ENCODE measurements at regions not wholly inside any gene's neighbourhood (a gene's known extent, or its start where the extent isn't known, plus 50 kb on each side); places are given as distances from the start of the nearest gene placed in this dataset.
"Not testable (repeated sequence)": the region's sequence is repeated elsewhere in the genome, so short reads cannot be mapped to it uniquely, and the experiment has no call there.

DNA sequence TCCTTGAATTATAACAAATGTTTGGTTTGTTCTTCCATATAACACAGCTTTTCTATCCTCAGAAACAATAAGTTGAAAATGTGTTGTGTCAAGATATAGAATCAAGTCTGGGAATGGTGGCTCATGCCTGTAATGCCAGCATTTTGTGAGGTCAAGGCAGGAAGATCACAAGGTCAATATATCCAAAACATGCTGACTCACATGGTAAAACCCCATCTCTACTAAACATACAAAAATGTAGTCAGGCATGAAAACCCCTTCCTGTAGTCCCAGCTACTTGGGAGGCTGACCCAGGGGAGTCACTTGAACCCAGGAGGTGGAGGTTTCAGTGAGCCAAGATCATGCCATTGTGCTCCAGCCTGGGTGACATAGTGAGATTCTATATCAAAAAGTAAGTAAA lies 934.2 kb upstream of the AMELY start:
- Mint-ChIP-seq H3K36me3 (no peaks in the 10 kb centered on the region), H3K27ac (no peak overlapping the region), H3K9me3 (no peaks in the 10 kb centered on the region)
- ATAC-seq (no peak), DNase-seq (ENCODE audit: low spot score in 2 of 2) (no peak)

- no peaks in the 10 kb centered on the region for H3K36me3 Mint-ChIP-seq
- H3K27ac Mint-ChIP-seq = no peak overlapping the region
- ATAC-seq (no peak), DNase-seq (ENCODE audit: low spot score in 2 of 2) (no peak)
- no peaks in the 10 kb centered on the region for H3K9me3 Mint-ChIP-seq
Observed at GRCh38 chrY:7837046-7837445, 925.5 kb upstream of the AMELY start.

DNA sequence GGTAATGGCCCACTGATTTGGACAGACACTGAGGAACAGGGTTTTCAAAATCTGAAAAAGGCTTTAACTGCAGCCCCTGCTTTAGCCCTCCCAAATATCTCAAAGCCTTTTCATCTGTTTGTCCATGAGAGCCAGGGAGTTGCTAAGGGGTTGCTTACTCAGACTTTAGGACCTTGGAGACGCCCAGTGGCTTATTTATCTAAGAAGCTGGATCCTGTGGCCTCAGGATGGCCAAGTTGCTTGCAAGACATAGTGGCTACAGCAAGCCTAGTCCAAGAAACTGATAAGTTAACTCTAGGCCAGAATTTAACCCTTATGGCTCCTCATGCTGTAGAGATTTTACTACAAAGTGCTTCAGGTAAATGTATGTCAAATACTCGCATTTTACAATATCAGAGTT lies 924.8 kb upstream of the AMELY start:
- Mint-ChIP-seq H3K36me3 (no peaks in the 10 kb centered on the region), H3K9me3 (no peaks in the 10 kb centered on the region), H3K27ac (no peak overlapping the region)
- ATAC-seq (no peak), DNase-seq (ENCODE audit: low spot score in 2 of 2) (no peak)

DNA sequence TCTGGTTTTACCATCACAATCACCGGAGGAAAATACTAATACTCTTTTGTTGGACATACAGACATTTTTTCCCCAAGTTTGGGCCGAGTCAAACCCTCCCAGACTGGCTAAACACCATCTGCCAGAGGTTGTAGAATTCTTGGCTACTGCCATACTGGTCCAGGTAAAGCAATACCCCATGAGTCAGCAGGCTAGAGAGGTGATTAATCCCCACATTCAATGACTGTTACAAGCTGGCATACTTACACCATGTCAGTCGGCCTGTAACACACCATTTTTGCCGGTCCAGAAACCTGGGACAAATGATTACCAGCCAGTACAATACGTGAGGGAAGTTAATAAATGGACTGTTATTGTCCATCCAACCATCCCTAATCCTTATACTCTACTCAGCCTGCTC lies 923.9 kb upstream of the AMELY start:
- DNase-seq (ENCODE audit: low spot score in 2 of 2) (no peak), ATAC-seq (no peak)
- Mint-ChIP-seq H3K36me3 (no peaks in the 10 kb centered on the region), H3K27ac (no peak overlapping the region), H3K9me3 (no peaks in the 10 kb centered on the region)

DNA sequence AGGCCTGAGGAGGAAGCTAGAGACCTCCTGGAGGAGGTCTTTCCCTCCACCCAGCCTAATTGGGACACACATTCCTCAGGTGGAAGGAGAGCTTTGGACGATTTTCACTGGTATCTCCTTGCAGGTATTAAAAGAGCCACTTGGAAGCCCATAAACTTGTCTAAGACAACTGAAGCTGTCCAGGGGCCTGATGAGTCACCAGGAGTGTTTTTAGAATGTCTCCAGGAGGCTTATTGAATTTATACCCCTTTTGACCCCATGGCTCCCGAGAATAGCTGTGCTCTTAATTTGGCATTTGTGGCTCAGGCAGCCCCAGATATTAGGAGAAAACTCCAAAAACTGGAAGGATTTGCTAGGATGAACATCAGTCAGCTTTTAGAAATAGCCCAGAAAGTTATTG lies 922.7 kb upstream of the AMELY start:
- ATAC-seq (no peak), DNase-seq (ENCODE audit: low spot score in 2 of 2) (no peak)
- no peak overlapping the region for H3K27ac Mint-ChIP-seq
- no peaks in the 10 kb centered on the region for H3K9me3 Mint-ChIP-seq
- H3K36me3 Mint-ChIP-seq = no peaks in the 10 kb centered on the region

DNA sequence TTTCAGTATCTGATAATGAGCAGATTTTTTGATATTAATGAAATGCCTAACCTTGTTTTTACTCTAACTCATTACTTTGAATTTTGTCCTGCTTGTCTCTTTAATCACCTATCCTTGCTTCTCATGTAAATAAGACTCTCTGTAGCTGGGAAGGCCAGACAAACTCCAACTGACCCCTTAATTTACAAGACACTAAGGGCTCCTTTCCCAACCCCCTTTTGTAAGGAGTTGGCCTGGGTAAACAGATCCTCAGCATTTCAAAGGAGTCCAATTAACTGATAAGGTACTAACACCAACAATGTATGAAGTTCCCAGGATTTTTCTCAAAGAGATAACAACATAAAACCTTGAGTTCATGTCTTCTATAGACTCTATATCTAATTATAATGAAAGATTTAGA lies 919.3 kb upstream of the AMELY start:
- not testable (repeated sequence) for H3K36me3 Mint-ChIP-seq; H3K27ac Mint-ChIP-seq; DNase-seq (ENCODE audit: low spot score in 2 of 2); H3K9me3 Mint-ChIP-seq; ATAC-seq

DNA sequence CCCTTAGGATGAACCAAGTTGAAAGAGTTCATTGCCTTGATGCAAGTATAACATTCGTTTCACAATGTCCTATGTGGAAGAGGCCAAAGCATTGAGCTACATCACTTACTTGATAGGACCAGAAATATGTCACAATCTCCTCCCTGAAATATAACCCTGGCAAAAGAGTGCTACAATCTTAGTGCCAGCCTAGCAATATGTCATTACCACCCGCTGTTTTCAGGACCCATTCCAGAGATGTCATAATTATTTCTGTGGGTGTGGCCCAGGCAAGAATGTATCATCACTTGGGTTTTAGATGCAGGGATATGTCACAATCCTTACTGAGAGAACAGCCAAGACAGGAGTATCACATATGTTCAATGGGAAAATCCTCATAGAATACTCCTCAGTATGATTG lies 915.0 kb upstream of the AMELY start:
- ATAC-seq (no peak), DNase-seq (ENCODE audit: low spot score in 2 of 2) (no peak)
- Mint-ChIP-seq H3K36me3 (no peaks in the 10 kb centered on the region), H3K9me3 (no peaks in the 10 kb centered on the region), H3K27ac (no peak overlapping the region)

- H3K36me3 Mint-ChIP-seq = no peaks in the 10 kb centered on the region
- DNase-seq (ENCODE audit: low spot score in 2 of 2) (no peak), ATAC-seq (no peak)
- no peak overlapping the region for H3K27ac Mint-ChIP-seq
- H3K9me3 Mint-ChIP-seq = no peaks in the 10 kb centered on the region
Observed at GRCh38 chrY:7825874-7826273, 914.3 kb upstream of the AMELY start.

- DNase-seq (ENCODE audit: low spot score in 2 of 2) (no peak), ATAC-seq (peak in 1 of 2 donors; percentile 65)
- Mint-ChIP-seq H3K9me3 (no peaks in the 10 kb centered on the region), H3K36me3 (no peaks in the 10 kb centered on the region), H3K27ac (no peak overlapping the region)
Observed at GRCh38 chrY:7821295-7822035, 909.9 kb upstream of the AMELY start.

GRCh38 chrY:7818924-7819323 lies 907.4 kb upstream of the AMELY start:
- ATAC-seq = no peak
- H3K9me3 Mint-ChIP-seq = no peaks in the 10 kb centered on the region
- no peaks in the 10 kb centered on the region for H3K36me3 Mint-ChIP-seq
- DNase-seq (ENCODE audit: low spot score in 2 of 2) = no peak
- H3K27ac Mint-ChIP-seq = no peak overlapping the region

GRCh38 chrY:7816567-7816966 lies 905.0 kb upstream of the AMELY start:
- Mint-ChIP-seq H3K36me3 (no peaks in the 10 kb centered on the region), H3K27ac (no peak overlapping the region), H3K9me3 (no peaks in the 10 kb centered on the region)
- DNase-seq (ENCODE audit: low spot score in 2 of 2) (no peak), ATAC-seq (peak; percentile 29 to 51)

- ATAC-seq = no peak
- no peak for DNase-seq (ENCODE audit: low spot score in 2 of 2)
- H3K9me3 Mint-ChIP-seq = no peaks in the 10 kb centered on the region
- no peak overlapping the region for H3K27ac Mint-ChIP-seq
- no peaks in the 10 kb centered on the region for H3K36me3 Mint-ChIP-seq
Observed at GRCh38 chrY:7815921-7816320, 904.4 kb upstream of the AMELY start.

DNA sequence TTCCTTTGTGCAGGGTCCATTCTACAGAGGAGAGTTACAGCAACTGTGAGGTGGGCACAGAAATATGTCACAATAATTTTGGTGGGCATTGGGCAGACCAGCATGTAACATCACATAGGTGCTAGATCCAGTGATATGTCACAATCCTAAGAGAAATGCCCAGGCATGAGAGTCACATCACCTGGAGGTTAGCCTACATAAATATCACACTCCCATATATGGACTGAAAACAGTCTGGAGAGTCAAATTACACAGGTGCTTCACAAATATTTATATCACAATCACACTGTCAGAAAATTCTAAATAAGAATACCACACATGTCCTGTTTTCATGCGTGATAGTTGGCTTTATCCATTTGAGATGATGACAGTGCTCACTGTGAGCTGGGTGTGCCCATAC lies 903.7 kb upstream of the AMELY start:
- Mint-ChIP-seq H3K9me3 (no peaks in the 10 kb centered on the region), H3K36me3 (no peaks in the 10 kb centered on the region), H3K27ac (no peak overlapping the region)
- DNase-seq (ENCODE audit: low spot score in 2 of 2) = no peak
- no peak for ATAC-seq

DNA sequence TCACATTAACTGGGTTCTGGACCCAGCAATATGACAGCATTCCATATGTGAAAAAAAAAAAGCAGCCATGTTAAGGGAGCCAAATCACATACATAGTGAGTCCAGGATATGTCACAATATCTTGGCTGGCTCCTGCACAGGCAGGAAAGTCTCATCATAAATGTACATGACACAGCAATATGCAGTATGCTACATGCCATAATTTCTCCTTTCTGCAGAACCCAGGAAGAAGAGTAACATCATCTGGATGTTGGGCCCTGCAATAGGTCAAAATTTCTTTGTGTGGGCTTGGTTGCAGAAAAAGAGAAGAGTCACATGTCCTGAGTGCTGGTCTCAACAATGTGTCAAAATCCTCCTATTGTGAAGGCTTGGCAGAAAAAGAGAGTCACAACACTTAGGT lies 902.8 kb upstream of the AMELY start:
- no peaks in the 10 kb centered on the region for H3K36me3 Mint-ChIP-seq
- no peaks in the 10 kb centered on the region for H3K9me3 Mint-ChIP-seq
- no peak for DNase-seq (ENCODE audit: low spot score in 2 of 2)
- no peak for ATAC-seq
- H3K27ac Mint-ChIP-seq = no peak overlapping the region

- DNase-seq (ENCODE audit: low spot score in 2 of 2) (no peak), ATAC-seq (peak in 1 of 2 donors; percentile 48)
- Mint-ChIP-seq H3K36me3 (no peaks in the 10 kb centered on the region), H3K9me3 (no peaks in the 10 kb centered on the region), H3K27ac (no peak overlapping the region)
Observed at GRCh38 chrY:7810359-7810758, 898.8 kb upstream of the AMELY start.

GRCh38 chrY:7807516-7807870 lies 895.9 kb upstream of the AMELY start:
- ATAC-seq (no peak), DNase-seq (ENCODE audit: low spot score in 2 of 2) (no peak)
- Mint-ChIP-seq H3K27ac (no peak overlapping the region), H3K36me3 (no peaks in the 10 kb centered on the region), H3K9me3 (no peaks in the 10 kb centered on the region)

GRCh38 chrY:7806592-7807515 lies 895.3 kb upstream of the AMELY start:
- no peak overlapping the region for H3K27ac Mint-ChIP-seq

GRCh38 chrY:7805624-7806023 lies 894.1 kb upstream of the AMELY start:
- Mint-ChIP-seq H3K36me3 (no peaks in the 10 kb centered on the region), H3K9me3 (peaks cover 0 to 11% of the 10 kb centered on the region in 2 donors), H3K27ac (no peak overlapping the region)
- ATAC-seq = no peak
- DNase-seq (ENCODE audit: low spot score in 2 of 2) = no peak

More at GRCh38 chrY:7806592-7807515, 895.3 kb upstream of the AMELY start:
- H3K9me3 Mint-ChIP-seq = peaks cover 0 to 2% of the 10 kb centered on the region in 2 donors
- DNase-seq (ENCODE audit: low spot score in 2 of 2) (no peak), ATAC-seq (peak in 1 of 2 donors; percentile 67)
- H3K36me3 Mint-ChIP-seq = no peaks in the 10 kb centered on the region

All from activated naive CD4-positive, alpha-beta T cell treated with anti-CD3 and anti-CD28 coated beads, Interleukin-2, amount 50 U/mL, for 72 hours (primary cell).